IMR-90 (cell line): ENCODE measurements at regions not wholly inside any gene's neighbourhood (a gene's known extent, or its start where the extent isn't known, plus 50 kb on each side); places are given as distances from the start of the nearest gene placed in this dataset.

Experiments
- ATAC-seq: fragments of 200-7000 bp; cut with Tn5 transposase; 2 replicates; pipeline ENCODE4 v1.9.1; 2020; ENCODE audit warnings: low read depth, mild to moderate bottlenecking, moderate library complexity
- BruUV-seq: library from RNA; stranded (reverse); fragments of 400-500 nt; replicated peaks from 2 replicates; lab custom pipeline; 2021; lab: Mats Ljungman, UMichigan
- CTCF ChIA-PET: fragments of 300-600 bp; formaldehyde crosslinking; extraction: SDS; loops from one replicate; lab custom pipeline; 2021; ENCODE audit warnings: antibody characterized with exemption; lab: Yijun Ruan, JAX
- POLR2A ChIA-PET: fragments of 300-600 bp; sonication (Branson Sonifier 250); formaldehyde crosslinking; loops from one replicate; lab custom pipeline; 2022; ENCODE audit warnings: antibody characterized with exemption; ENCODE audit not compliant: unreplicated experiment; lab: Charles Lee
- DNase-seq: peaks from one replicate; pipeline ENCODE4 v3.0.0; 2013
- H2AFZ ChIP-seq: replicated peaks from 2 replicates; pipeline ENCODE3; 2013; ENCODE audit warnings: low read length, mild to moderate bottlenecking; ENCODE audit not compliant: poor library complexity
- H2AK5ac ChIP-seq: 2 replicates; pipeline ENCODE4 v1.6.1; 2013; ENCODE audit warnings: low read depth, low read length, inconsistent platforms
- H2AK9ac ChIP-seq: replicated peaks from 2 replicates; pipeline ENCODE3; 2013; ENCODE audit warnings: mild to moderate bottlenecking, low read depth, low read length, moderate library complexity; ENCODE audit not compliant: poor library complexity
- H2BK120ac ChIP-seq: 2 replicates; pipeline ENCODE4 v1.6.1; 2013; ENCODE audit warnings: low read depth, low read length, inconsistent platforms
- H2BK15ac ChIP-seq: 3 replicates; pipeline ENCODE4 v1.6.1; 2013; ENCODE audit warnings: low read depth, low read length, inconsistent platforms
- H2BK20ac ChIP-seq: 2 replicates; pipeline ENCODE4 v1.6.1; 2013; ENCODE audit warnings: low read depth, mild to moderate bottlenecking, inconsistent platforms, low read length, moderate library complexity
- H2BK5ac ChIP-seq: 2 replicates; pipeline ENCODE4 v1.6.1; 2013; ENCODE audit warnings: mild to moderate bottlenecking, low read depth, low read length, inconsistent platforms; ENCODE audit not compliant: poor library complexity, severe bottlenecking
- H3K14ac ChIP-seq: replicated peaks from 2 replicates; pipeline ENCODE4 v1.6.1; 2013; ENCODE audit warnings: low read depth, low read length, inconsistent platforms
- H3K18ac ChIP-seq: 2 replicates; pipeline ENCODE4 v1.6.1; 2013; ENCODE audit warnings: low read depth, low read length, control low read depth
- H3K23ac ChIP-seq: 2 replicates; pipeline ENCODE4 v1.6.1; 2013; ENCODE audit warnings: low read depth, low read length, inconsistent platforms
- H3K27ac ChIP-seq: 2 replicates; pipeline ENCODE4 v1.5.1; 2013; ENCODE audit warnings: mild to moderate bottlenecking, control low read depth, low read length; ENCODE audit not compliant: insufficient read depth
- H3K27me3 ChIP-seq: 2 replicates; pipeline ENCODE4 v1.6.1; 2013; ENCODE audit warnings: low read length; ENCODE audit not compliant: control insufficient read depth, insufficient read depth
- H3K36me3 ChIP-seq: 2 replicates; pipeline ENCODE4 v1.6.1; 2013; ENCODE audit warnings: low read length, mixed read lengths; ENCODE audit not compliant: control insufficient read depth, insufficient read depth
- H3K4ac ChIP-seq: 2 replicates; pipeline ENCODE4 v1.6.1; 2013; ENCODE audit warnings: low read depth, low read length, inconsistent platforms
- H3K4me1 ChIP-seq: 2 replicates; pipeline ENCODE4 v1.6.1; 2013; ENCODE audit warnings: low read length, mixed read lengths; ENCODE audit not compliant: control insufficient read depth, insufficient read depth
- H3K4me2 ChIP-seq: 2 replicates; pipeline ENCODE4 v1.6.1; 2013; ENCODE audit warnings: low read depth, mild to moderate bottlenecking, control low read depth, low read length, moderate library complexity
- H3K4me3 ChIP-seq: 2 replicates; pipeline ENCODE4 v1.5.1; 2013; ENCODE audit warnings: low read depth, mild to moderate bottlenecking, control low read depth, low read length, moderate library complexity; ENCODE audit not compliant: insufficient read depth
- H3K56ac ChIP-seq: 2 replicates; pipeline ENCODE4 v1.6.1; 2013; ENCODE audit warnings: low read length, inconsistent platforms; ENCODE audit not compliant: insufficient read depth; ENCODE audit errors: extremely low read depth
- H3K79me1 ChIP-seq, 2 experiments: 2 replicates each; pipeline ENCODE4 v1.6.1; 2013; ENCODE audit warnings: low read length in 2 of 2, inconsistent platforms in 1 of 2, low read depth in 1 of 2
- H3K9ac ChIP-seq: 2 replicates; pipeline ENCODE4 v1.6.1; 2013; ENCODE audit warnings: low read depth, low read length, control low read depth
- H3K9me1 ChIP-seq: 2 replicates; pipeline ENCODE4 v1.6.1; 2013; ENCODE audit warnings: low read length, inconsistent platforms; ENCODE audit not compliant: insufficient read depth
- H3K9me3 ChIP-seq: 2 replicates; pipeline ENCODE4 v1.6.1; 2013; ENCODE audit warnings: low read length; ENCODE audit not compliant: control insufficient read depth, insufficient read depth
- H4K20me1 ChIP-seq: 2 replicates; pipeline ENCODE4 v1.6.1; 2013; ENCODE audit warnings: low read length, inconsistent platforms; ENCODE audit not compliant: insufficient read depth
- H4K5ac ChIP-seq: 2 replicates; pipeline ENCODE4 v1.6.1; 2013; ENCODE audit warnings: mild to moderate bottlenecking, low read depth, low read length, control low read depth
- H4K8ac ChIP-seq, 2 experiments: 2 replicates each; pipeline ENCODE4 v1.6.1; 2013; ENCODE audit warnings: low read depth in 2 of 2, low read length in 2 of 2, control low read depth in 1 of 2, inconsistent platforms in 1 of 2
- H4K91ac ChIP-seq: 2 replicates; pipeline ENCODE4 v1.6.1; 2013; ENCODE audit warnings: low read depth, low read length, inconsistent platforms; ENCODE audit not compliant: insufficient read depth
- CEBPB ChIP-seq: IDR thresholded peaks from 2 replicates; pipeline ENCODE4 v1.6.1; 2012; ENCODE audit warnings: low read depth, low read length, improper control_type of control experiment
- CHD1 ChIP-seq: IDR thresholded peaks from 2 replicates; pipeline ENCODE4 v1.6.1; 2012; ENCODE audit warnings: low read depth, low read length, improper control_type of control experiment
- FOS ChIP-seq: fragments of 150-350 bp; IDR thresholded peaks from 2 replicates; pipeline ENCODE4 v1.6.1; 2016; ENCODE audit warnings: low read depth, low read length
- MAZ ChIP-seq: IDR thresholded peaks from 2 replicates; pipeline ENCODE4 v1.6.1; 2012; ENCODE audit warnings: low read depth, mild to moderate bottlenecking, low read length, improper control_type of control experiment, moderate library complexity, borderline replicate concordance
- NFE2L2 ChIP-seq: fragments of 150-350 bp; IDR thresholded peaks from 2 replicates; pipeline ENCODE4 v1.6.1; 2016; ENCODE audit warnings: low read depth, mild to moderate bottlenecking, low read length
- POLR2A ChIP-seq: IDR thresholded peaks from 2 replicates; pipeline ENCODE4 v1.6.1; 2012; ENCODE audit warnings: mild to moderate bottlenecking, low read depth, low read length
- RAD21 ChIP-seq: IDR thresholded peaks from 2 replicates; pipeline ENCODE4 v1.6.1; 2012; ENCODE audit warnings: low read length, improper control_type of control experiment
- RCOR1 ChIP-seq: IDR thresholded peaks from 2 replicates; pipeline ENCODE4 v1.6.1; 2012; ENCODE audit warnings: mild to moderate bottlenecking, low read length, improper control_type of control experiment; ENCODE audit not compliant: insufficient replicate concordance
- RFX5 ChIP-seq: IDR thresholded peaks from 2 replicates; pipeline ENCODE4 v1.8.0; 2012; ENCODE audit warnings: low read depth, mild to moderate bottlenecking, low read length, moderate library complexity
- SMC3 ChIP-seq: fragments of 150-350 bp; IDR thresholded peaks from 2 replicates; pipeline ENCODE4 v1.6.1; 2016; ENCODE audit warnings: low read depth, mild to moderate bottlenecking, antibody characterized with exemption, low read length, moderate library complexity
- WGBS, 2 experiments: methylation state at CpG; one replicate each; pipeline versions ENCODE4 v1.1.5 to v1.1.7; 2013; ENCODE audit warnings: missing lambda C conversion rate in 2 of 2; ENCODE audit not compliant: insufficient read length in 1 of 2; ENCODE audit errors: extremely low coverage in 2 of 2; 5-methylcytosine and 5-hydroxymethylcytosine counted together
- dilution Hi-C: fragments of 300-500 bp; cut with HindIII; formaldehyde crosslinking; loops from one replicate; pipeline ENCODE4 v1.14.3; 2018; ENCODE audit warnings: low sequenced_read_pairs; ENCODE audit not compliant: unreplicated experiment
- in situ Hi-C: fragments of 300-500 bp; cut with MboI; formaldehyde crosslinking; loops from 3 replicates; pipeline ENCODE4 v1.14.3; 2019; ENCODE audit warnings: low sequenced_read_pairs, inconsistent platforms, mixed read lengths
- intact Hi-C: fragments of 100-400 bp; cut with micrococcal nuclease; formaldehyde crosslinking; loops from 2 replicates; pipeline ENCODE4 v1.10.0; 2022
- TF ChIP-seq, protein P1 (sequence below): conservative IDR thresholded peaks from 2 replicates; pipeline ENCODE4 v1.5.1; 2012; ENCODE audit warnings: mild to moderate bottlenecking, low read depth, low read length, improper control_type of control experiment
- TF ChIP-seq, protein P2 (sequence below): fragments of 150-350 bp; IDR thresholded peaks from 2 replicates; pipeline ENCODE4 v1.6.1; 2016; ENCODE audit warnings: low read depth, mild to moderate bottlenecking, low read length, moderate library complexity, borderline replicate concordance
- TF ChIP-seq, protein P3 (sequence below): fragments of 150-350 bp; IDR thresholded peaks from 2 replicates; pipeline ENCODE4 v1.6.1; 2017; ENCODE audit warnings: mild to moderate bottlenecking, antibody characterized with exemption, low read length, low read depth

DNA sequence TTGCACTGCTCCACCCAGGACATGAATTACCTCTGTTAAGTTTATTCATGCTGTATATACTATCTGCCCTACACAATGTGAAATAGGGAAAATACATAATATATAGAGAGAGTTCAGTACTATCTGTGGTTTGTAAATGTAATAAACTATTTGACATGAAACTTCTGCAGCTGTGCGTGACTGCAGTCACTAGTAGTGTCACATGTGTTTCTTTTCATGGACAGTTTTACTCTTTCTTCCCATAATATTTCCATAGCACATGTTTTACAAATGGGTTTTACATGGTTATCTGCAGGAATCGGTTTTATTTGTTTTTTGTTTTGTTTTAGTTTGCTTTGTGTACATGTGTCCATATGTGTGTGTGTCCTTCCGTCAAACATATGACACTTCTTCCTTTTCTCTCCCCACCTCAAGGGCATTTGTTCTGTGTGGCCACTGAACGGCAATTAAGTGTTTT is 1644.1 kb upstream of the FLRT2 start:
- no peak for TF ChIP-seq RAD21
- TF ChIP-seq NFE2L2, result no peak
- no peak for TF ChIP-seq CHD1
- no peak for TF ChIP-seq POLR2A
- TF ChIP-seq RFX5, result no peak
- TF ChIP-seq SMC3, result no peak
- TF ChIP-seq, protein P1, sequence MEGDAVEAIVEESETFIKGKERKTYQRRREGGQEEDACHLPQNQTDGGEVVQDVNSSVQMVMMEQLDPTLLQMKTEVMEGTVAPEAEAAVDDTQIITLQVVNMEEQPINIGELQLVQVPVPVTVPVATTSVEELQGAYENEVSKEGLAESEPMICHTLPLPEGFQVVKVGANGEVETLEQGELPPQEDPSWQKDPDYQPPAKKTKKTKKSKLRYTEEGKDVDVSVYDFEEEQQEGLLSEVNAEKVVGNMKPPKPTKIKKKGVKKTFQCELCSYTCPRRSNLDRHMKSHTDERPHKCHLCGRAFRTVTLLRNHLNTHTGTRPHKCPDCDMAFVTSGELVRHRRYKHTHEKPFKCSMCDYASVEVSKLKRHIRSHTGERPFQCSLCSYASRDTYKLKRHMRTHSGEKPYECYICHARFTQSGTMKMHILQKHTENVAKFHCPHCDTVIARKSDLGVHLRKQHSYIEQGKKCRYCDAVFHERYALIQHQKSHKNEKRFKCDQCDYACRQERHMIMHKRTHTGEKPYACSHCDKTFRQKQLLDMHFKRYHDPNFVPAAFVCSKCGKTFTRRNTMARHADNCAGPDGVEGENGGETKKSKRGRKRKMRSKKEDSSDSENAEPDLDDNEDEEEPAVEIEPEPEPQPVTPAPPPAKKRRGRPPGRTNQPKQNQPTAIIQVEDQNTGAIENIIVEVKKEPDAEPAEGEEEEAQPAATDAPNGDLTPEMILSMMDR, result no peak
- TF ChIP-seq CEBPB, result no peak
- TF ChIP-seq, protein P2, sequence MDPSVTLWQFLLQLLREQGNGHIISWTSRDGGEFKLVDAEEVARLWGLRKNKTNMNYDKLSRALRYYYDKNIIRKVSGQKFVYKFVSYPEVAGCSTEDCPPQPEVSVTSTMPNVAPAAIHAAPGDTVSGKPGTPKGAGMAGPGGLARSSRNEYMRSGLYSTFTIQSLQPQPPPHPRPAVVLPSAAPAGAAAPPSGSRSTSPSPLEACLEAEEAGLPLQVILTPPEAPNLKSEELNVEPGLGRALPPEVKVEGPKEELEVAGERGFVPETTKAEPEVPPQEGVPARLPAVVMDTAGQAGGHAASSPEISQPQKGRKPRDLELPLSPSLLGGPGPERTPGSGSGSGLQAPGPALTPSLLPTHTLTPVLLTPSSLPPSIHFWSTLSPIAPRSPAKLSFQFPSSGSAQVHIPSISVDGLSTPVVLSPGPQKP, result no peak
- no peak for TF ChIP-seq RCOR1
- TF ChIP-seq, protein P3, sequence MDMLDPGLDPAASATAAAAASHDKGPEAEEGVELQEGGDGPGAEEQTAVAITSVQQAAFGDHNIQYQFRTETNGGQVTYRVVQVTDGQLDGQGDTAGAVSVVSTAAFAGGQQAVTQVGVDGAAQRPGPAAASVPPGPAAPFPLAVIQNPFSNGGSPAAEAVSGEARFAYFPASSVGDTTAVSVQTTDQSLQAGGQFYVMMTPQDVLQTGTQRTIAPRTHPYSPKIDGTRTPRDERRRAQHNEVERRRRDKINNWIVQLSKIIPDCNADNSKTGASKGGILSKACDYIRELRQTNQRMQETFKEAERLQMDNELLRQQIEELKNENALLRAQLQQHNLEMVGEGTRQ, result no peak
- no peak for TF ChIP-seq MAZ
- no peak for TF ChIP-seq FOS
- no peaks in the 10 kb centered on the region for H3K9me3 ChIP-seq
- H3K36me3 ChIP-seq, result no peaks in the 10 kb centered on the region
- no peak overlapping the region for H2AK5ac ChIP-seq
- H2BK5ac ChIP-seq, result no peak overlapping the region
- no peak overlapping the region for H3K4ac ChIP-seq
- no peak overlapping the region for H3K4me2 ChIP-seq
- no peak overlapping the region for H3K9ac ChIP-seq
- no TSS peak for BruUV-seq
- no peak overlapping the region for H3K23ac ChIP-seq
- H2AFZ ChIP-seq, result no peak overlapping the region
- no peak overlapping the region for H4K5ac ChIP-seq
- H3K14ac ChIP-seq, result no peak overlapping the region
- H3K18ac ChIP-seq, result no peak overlapping the region
- H3K27me3 ChIP-seq, result no peaks in the 10 kb centered on the region
- in situ Hi-C loops (no loop called here), dilution Hi-C loops (no loop called here), intact Hi-C loops (no loop called here)
- H2BK120ac ChIP-seq, result no peak overlapping the region
- H2BK15ac ChIP-seq, result no peak overlapping the region
- H3K4me1 ChIP-seq, result no peaks in the 10 kb centered on the region
- H2AK9ac ChIP-seq, result no peak overlapping the region
- no peaks in the 10 kb centered on the region for H3K79me1 ChIP-seq
- H4K20me1 ChIP-seq, result no peaks in the 10 kb centered on the region
- no peak overlapping the region for H3K56ac ChIP-seq
- H3K4me3 ChIP-seq, result no peak overlapping the region
- ATAC-seq (no peak), DNase-seq (no peak)
- no peak overlapping the region for H4K8ac ChIP-seq
- ChIA-PET POLR2A (no interaction called here), CTCF (no interaction called here)
- no peak overlapping the region for H3K27ac ChIP-seq
- WGBS, 2 experiments, result no CpG with 5 or more reads among the region's 4 CpGs
- H2BK20ac ChIP-seq, result no peak overlapping the region
- H4K91ac ChIP-seq, result no peak overlapping the region
- no peaks in the 10 kb centered on the region for H3K9me1 ChIP-seq
